ENCODE measurements at regions not wholly inside any gene's neighbourhood (a gene's known extent, or its start where the extent isn't known, plus 50 kb on each side); places are given as distances from the start of the nearest gene placed in this dataset.

GRCh38 chr11:44426958-44427357 lies 117.0 kb upstream of the ALX4 start:
- Mint-ChIP-seq H3K36me3 (ENCODE audit: insufficient read depth in 1 of 3, low read depth in 3 of 3) (no peaks in the 10 kb centered on the region), H3K4me1 (peaks cover 7 to 10% of the 10 kb centered on the region in 2 experiments; a peak in 3 of 4 replicates), H3K27ac (no peak overlapping the region), H3K27me3 (ENCODE audit: low read depth) (peaks cover 32% of the 10 kb centered on the region), H3K4me3 (no peak overlapping the region), H3K9me3 (no peaks in the 10 kb centered on the region)
- H4K91ac ChIP-seq (ENCODE audit: insufficient read length, low read depth, low read length), result no peak overlapping the region
- H4K20me1 ChIP-seq (ENCODE audit: control insufficient read depth, insufficient read depth, insufficient read length), result no peaks in the 10 kb centered on the region
- no peak overlapping the region for H2BK12ac ChIP-seq (ENCODE audit: insufficient read length, low read depth, low read length)
- no peak overlapping the region for H3K4me2 ChIP-seq (ENCODE audit: insufficient read depth, insufficient read length, low read length)
- no peaks in the 10 kb centered on the region for H3K79me2 ChIP-seq (ENCODE audit: insufficient read depth, low read length)
- no peaks in the 10 kb centered on the region for H3K4me1 ChIP-seq (ENCODE audit: insufficient read depth, low read length)
- H3K56ac ChIP-seq (ENCODE audit: insufficient read length, low read depth, low read length), result no peak overlapping the region
- H2AK5ac ChIP-seq (ENCODE audit: insufficient read length, low read length), result no peak overlapping the region
- TF ChIP-seq CTCF (conservative IDR thresholded peaks at IDR 0.05), result no peak
- no peak overlapping the region for H4K8ac ChIP-seq (replicated peaks; ENCODE audit: insufficient read length, low read depth, low read length)
- H2BK120ac ChIP-seq (ENCODE audit: low read depth, low read length, poor library complexity, severe bottlenecking), result no peak overlapping the region
- H2AFZ ChIP-seq (ENCODE audit: low read length), result no peak overlapping the region
- H2BK20ac ChIP-seq (ENCODE audit: low read depth, low read length, poor library complexity, severe bottlenecking), result no peak overlapping the region
- no peaks in the 10 kb centered on the region for H3K79me1 ChIP-seq (ENCODE audit: insufficient read depth, low read depth, low read length, poor library complexity, severe bottlenecking)
- no peaks in the 10 kb centered on the region for H3K9me3 ChIP-seq (ENCODE audit: control insufficient read depth, low read depth, low read length)
- no peak overlapping the region for H3T11ph ChIP-seq (ENCODE audit: low read length)
- H3K4ac ChIP-seq (ENCODE audit: low read depth, low read length), result no peak overlapping the region
- no peaks in the 10 kb centered on the region for H3K27me3 ChIP-seq (ENCODE audit: insufficient read depth, low read length)
- H3K14ac ChIP-seq (ENCODE audit: insufficient read depth, low read length), result no peak overlapping the region
- H4K5ac ChIP-seq (ENCODE audit: insufficient read length, low read depth, low read length), result no peak overlapping the region
- H3K18ac ChIP-seq (ENCODE audit: insufficient read length, low read depth, low read length), result no peak overlapping the region
- no peaks in the 10 kb centered on the region for H3K23me2 ChIP-seq (ENCODE audit: insufficient read length, low read depth, low read length, poor library complexity, severe bottlenecking)
- no CpG with 5 or more reads among the region's 11 CpGs for WGBS (ENCODE audit: extremely low coverage, insufficient read length, low lambda C conversion rate)
- no peak overlapping the region for H3K23ac ChIP-seq (ENCODE audit: insufficient read length, low read depth, low read length)
- H3K27ac ChIP-seq (ENCODE audit: insufficient read length, low read depth, low read length), result no peak overlapping the region
- no peak overlapping the region for H2BK15ac ChIP-seq (ENCODE audit: low read depth, low read length)
- DNase-seq, result no peak
- H3K9ac ChIP-seq (ENCODE audit: extremely low read depth, insufficient read length, low read length), result no peak overlapping the region
- no peak overlapping the region for H2BK5ac ChIP-seq (ENCODE audit: insufficient read length, low read length)
